Ishikawa (cell line): ENCODE measurements at regions not wholly inside any gene's neighbourhood (a gene's known extent, or its start where the extent isn't known, plus 50 kb on each side); places are given as distances from the start of the nearest gene placed in this dataset.

Experiments used
- CEBPB ChIP-seq: IDR thresholded peaks from 2 replicates; pipeline ENCODE4 v1.6.1; 2012
- CREB1 ChIP-seq: IDR thresholded peaks from 2 replicates; pipeline ENCODE4 v1.6.1; 2012; ENCODE audit warnings: low read depth
- EGR1 ChIP-seq: IDR thresholded peaks from 2 replicates; pipeline ENCODE4 v1.6.1; 2012
- EP300 ChIP-seq: IDR thresholded peaks from 2 replicates; pipeline ENCODE4 v1.6.1; 2012; ENCODE audit warnings: borderline replicate concordance
- FOXM1 ChIP-seq: IDR thresholded peaks from 2 replicates; pipeline ENCODE4 v1.6.1; 2012; ENCODE audit warnings: low read depth, borderline replicate concordance
- NFIC ChIP-seq: IDR thresholded peaks from 2 replicates; pipeline ENCODE4 v1.6.1; 2012
- RAD21 ChIP-seq: IDR thresholded peaks from 2 replicates; pipeline ENCODE4 v1.6.1; 2012; ENCODE audit warnings: low read depth
- REST ChIP-seq: IDR thresholded peaks from 2 replicates; pipeline ENCODE4 v1.6.1; 2012; ENCODE audit warnings: low read depth, mild to moderate bottlenecking
- TAF1 ChIP-seq: IDR thresholded peaks from 2 replicates; pipeline ENCODE4 v1.6.1; 2012; ENCODE audit warnings: low read depth, mild to moderate bottlenecking
- TCF12 ChIP-seq: IDR thresholded peaks from 2 replicates; pipeline ENCODE4 v1.6.1; 2012; ENCODE audit warnings: low read depth
- TEAD4 ChIP-seq: IDR thresholded peaks from 2 replicates; pipeline ENCODE4 v1.6.1; 2012
- YY1 ChIP-seq: IDR thresholded peaks from 2 replicates; pipeline ENCODE4 v1.6.1; 2012; ENCODE audit warnings: low read depth
- ZBTB7A ChIP-seq: IDR thresholded peaks from 2 replicates; pipeline ENCODE4 v1.6.1; 2012; ENCODE audit warnings: low read depth
- TF ChIP-seq, protein P1 (sequence below): IDR thresholded peaks from 2 replicates; pipeline ENCODE4 v1.6.1; 2012
- TF ChIP-seq, protein P2 (sequence below): IDR thresholded peaks from 2 replicates; pipeline ENCODE4 v1.6.1; 2012

DNA sequence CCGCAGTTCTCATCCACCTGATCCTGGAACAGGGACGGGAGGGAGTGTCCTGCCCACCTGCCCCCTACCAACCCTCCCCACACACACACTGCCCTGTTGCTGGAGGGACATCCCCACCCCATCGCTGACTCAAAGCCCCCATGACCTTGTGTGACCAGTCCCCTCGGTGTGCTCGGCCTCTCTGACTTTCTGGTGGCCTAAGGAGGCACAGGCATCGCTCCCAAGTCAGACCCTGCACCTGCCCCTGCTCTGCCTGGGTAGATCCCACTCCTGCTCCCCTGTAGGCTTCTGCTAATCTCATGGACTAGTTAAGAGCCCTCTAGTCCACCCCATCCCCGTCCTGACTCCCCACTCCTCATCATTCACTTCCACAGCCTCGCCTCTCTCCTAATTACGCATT lies 58.8 kb upstream of the DOCK1 start:
- TF ChIP-seq, protein P1, sequence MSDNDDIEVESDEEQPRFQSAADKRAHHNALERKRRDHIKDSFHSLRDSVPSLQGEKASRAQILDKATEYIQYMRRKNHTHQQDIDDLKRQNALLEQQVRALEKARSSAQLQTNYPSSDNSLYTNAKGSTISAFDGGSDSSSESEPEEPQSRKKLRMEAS, result no peak
- TF ChIP-seq TEAD4 (no peak), EGR1 (no peak), EP300 (no peak), RAD21 (no peak), NFIC (no peak), ZBTB7A (no peak), REST (no peak), FOXM1 (no peak)

DNA sequence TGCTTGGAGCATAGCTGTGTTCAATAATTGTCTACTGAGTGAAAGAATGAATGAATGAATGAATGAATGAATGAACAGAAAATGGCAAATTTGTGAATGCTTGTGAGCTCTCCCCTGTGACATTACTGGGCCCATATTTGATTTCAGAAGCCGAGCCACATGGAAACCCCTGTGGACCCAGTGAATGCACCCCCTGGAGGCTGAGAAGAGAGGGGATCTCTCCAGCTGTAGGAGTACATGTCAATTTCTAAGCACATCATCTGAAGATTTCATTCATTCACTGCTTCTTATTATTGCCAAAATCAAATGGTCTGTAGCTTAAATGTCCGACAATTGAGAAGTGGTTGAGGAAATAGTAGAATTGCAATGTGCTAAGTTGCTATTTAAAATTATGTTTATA lies 58.3 kb upstream of the DOCK1 start:
- TF ChIP-seq TEAD4 (no peak), CREB1 (no peak), TCF12 (no peak), EP300 (no peak), CEBPB (no peak), YY1 (no peak), RAD21 (no peak), ZBTB7A (no peak), NFIC (no peak), TAF1 (no peak), REST (no peak), EGR1 (no peak), FOXM1 (no peak)
- TF ChIP-seq, protein P2, sequence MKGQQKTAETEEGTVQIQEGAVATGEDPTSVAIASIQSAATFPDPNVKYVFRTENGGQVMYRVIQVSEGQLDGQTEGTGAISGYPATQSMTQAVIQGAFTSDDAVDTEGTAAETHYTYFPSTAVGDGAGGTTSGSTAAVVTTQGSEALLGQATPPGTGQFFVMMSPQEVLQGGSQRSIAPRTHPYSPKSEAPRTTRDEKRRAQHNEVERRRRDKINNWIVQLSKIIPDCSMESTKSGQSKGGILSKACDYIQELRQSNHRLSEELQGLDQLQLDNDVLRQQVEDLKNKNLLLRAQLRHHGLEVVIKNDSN, result no peak
- TF ChIP-seq, protein P1, result no peak

DNA sequence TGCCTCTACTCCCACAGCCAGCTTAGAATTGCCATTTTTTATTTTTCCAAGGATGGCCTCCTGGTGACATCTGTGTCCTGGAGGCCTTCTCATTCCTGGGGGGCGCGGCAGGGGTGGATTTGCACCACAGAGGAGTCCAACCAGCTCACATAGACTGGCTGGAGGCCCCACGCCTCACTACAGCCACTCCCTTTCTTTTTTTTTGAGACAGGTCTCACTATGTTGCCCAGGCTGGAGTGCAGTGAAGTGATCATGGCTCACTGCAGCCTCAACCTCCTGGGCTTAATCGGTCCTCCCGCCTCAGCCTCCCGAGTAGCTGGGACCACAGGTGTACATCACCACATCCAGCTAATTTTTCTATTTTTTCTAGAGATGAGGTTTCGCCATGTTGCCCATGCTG lies 57.6 kb upstream of the DOCK1 start:
- no peak for TF ChIP-seq NFIC
- TF ChIP-seq FOXM1, result no peak
- no peak for TF ChIP-seq ZBTB7A
- no peak for TF ChIP-seq EGR1
- no peak for TF ChIP-seq REST
- TF ChIP-seq, protein P1, result no peak
- no peak for TF ChIP-seq TEAD4
- TF ChIP-seq CEBPB, result no peak
- TF ChIP-seq RAD21, result no peak
- TF ChIP-seq EP300, result no peak
- no peak for TF ChIP-seq YY1
- TF ChIP-seq TAF1, result no peak
- TF ChIP-seq TCF12, result no peak
- TF ChIP-seq, protein P2, result no peak
- no peak for TF ChIP-seq CREB1

DNA sequence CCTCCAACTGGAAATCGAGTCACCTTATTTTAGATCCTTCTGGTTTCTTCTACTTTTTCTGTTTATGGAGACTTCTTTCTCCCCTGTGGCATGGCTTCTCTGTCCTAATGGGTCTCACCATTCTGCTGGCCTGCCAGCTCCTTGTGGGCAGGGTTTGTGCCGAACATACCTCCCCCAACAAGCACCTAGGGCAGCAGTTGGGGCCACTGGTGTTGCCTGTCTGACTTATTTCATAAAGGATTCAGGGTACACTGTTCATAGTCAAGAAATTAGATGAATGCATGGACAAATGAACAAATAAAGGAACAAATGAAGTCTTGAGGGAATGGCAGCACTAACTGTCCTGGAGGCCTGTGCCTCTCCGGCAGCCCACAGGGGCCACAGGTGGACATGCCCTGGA lies 55.6 kb upstream of the DOCK1 start:
- TF ChIP-seq EGR1, result no peak
- TF ChIP-seq NFIC, result no peak
- no peak for TF ChIP-seq FOXM1
- TF ChIP-seq TCF12, result no peak
- TF ChIP-seq, protein P2, result no peak
- no peak for TF ChIP-seq CREB1
- no peak for TF ChIP-seq TAF1
- TF ChIP-seq TEAD4, result no peak
- TF ChIP-seq REST, result no peak
- TF ChIP-seq RAD21, result no peak
- no peak for TF ChIP-seq EP300
